ENCODE measurements at regions not wholly inside any gene's neighbourhood (a gene's known extent, or its start where the extent isn't known, plus 50 kb on each side); places are given as distances from the start of the nearest gene placed in this dataset.

GRCh38 chr14:58828298-58828697 lies 190.5 kb downstream of the DACT1 start:
- Mint-ChIP-seq H3K9me3 (peaks cover 25% of the 10 kb centered on the region), H3K4me3 (no peak overlapping the region), H3K27ac (no peak overlapping the region), H3K4me1 (peaks cover 4% of the 10 kb centered on the region; the same call in 1 of the 2 replicates), H3K27me3 (ENCODE audit: low read depth) (no peaks in the 10 kb centered on the region), H3K36me3 (peaks cover 9% of the 10 kb centered on the region)
- POLR2A ChIA-PET = no interaction called here
- TF ChIP-seq HMGXB4 (CRISPR knock-in tag; IDR thresholded peaks at IDR 0.05) (no peak), NR1H2 (CRISPR knock-in tag; IDR thresholded peaks at IDR 0.05) (no peak), TP53 (CRISPR knock-in tag; IDR thresholded peaks at IDR 0.05) (no peak), ZNF423 (CRISPR knock-in tag; IDR thresholded peaks at IDR 0.05) (no peak), FOXP4 (CRISPR knock-in tag; IDR thresholded peaks at IDR 0.05) (no peak), FOXP1 (CRISPR knock-in tag; IDR thresholded peaks at IDR 0.05; ENCODE audit: borderline replicate concordance) (no peak)
- TF ChIP-seq, protein P1, sequence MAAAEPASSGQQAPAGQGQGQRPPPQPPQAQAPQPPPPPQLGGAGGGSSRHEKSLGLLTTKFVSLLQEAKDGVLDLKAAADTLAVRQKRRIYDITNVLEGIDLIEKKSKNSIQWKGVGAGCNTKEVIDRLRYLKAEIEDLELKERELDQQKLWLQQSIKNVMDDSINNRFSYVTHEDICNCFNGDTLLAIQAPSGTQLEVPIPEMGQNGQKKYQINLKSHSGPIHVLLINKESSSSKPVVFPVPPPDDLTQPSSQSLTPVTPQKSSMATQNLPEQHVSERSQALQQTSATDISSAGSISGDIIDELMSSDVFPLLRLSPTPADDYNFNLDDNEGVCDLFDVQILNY (CRISPR knock-in tag; IDR thresholded peaks at IDR 0.05) = no peak
- TF ChIP-seq, protein P2, sequence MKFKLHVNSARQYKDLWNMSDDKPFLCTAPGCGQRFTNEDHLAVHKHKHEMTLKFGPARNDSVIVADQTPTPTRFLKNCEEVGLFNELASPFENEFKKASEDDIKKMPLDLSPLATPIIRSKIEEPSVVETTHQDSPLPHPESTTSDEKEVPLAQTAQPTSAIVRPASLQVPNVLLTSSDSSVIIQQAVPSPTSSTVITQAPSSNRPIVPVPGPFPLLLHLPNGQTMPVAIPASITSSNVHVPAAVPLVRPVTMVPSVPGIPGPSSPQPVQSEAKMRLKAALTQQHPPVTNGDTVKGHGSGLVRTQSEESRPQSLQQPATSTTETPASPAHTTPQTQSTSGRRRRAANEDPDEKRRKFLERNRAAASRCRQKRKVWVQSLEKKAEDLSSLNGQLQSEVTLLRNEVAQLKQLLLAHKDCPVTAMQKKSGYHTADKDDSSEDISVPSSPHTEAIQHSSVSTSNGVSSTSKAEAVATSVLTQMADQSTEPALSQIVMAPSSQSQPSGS (CRISPR knock-in tag; IDR thresholded peaks at IDR 0.05; ENCODE audit: borderline replicate concordance, low read depth) = no peak
- DNase-seq (ENCODE audit: low spot score) (no peak), ATAC-seq (no peak)
- CTCF ChIA-PET = interaction anchor here (1.1 to 2.9 kb wide), 4 partner anchors 21 to 327 kb away, joined by 3 to 14 read pairs (median 6); partner anchors contain the start of gene DACT1

DNA sequence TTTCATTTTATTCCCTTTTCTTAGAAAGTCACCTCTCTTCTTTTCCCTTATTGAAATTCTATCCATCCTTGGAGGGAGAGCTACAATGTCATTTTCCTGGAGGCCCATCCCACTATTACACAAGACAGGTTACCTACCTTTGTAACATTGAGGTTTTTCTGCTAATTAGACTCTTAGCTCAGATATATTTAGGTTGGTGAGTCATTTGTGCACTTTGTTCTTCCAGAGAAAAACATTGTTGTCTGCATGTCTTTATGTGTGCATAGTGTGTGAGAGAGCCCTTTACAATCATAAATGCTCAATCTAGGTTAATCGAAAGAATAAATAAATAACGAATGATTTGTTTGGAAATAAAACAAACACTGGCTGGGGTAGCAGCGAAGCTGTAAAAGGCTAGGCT lies 191.8 kb downstream of the DACT1 start:
- TF ChIP-seq MXD4 (CRISPR knock-in tag; IDR thresholded peaks at IDR 0.05; ENCODE audit: borderline replicate concordance) = no peak
- TF ChIP-seq GTF2I (CRISPR knock-in tag; conservative IDR thresholded peaks at IDR 0.05) = no peak
- TF ChIP-seq NFYB (CRISPR knock-in tag; conservative IDR thresholded peaks at IDR 0.05; ENCODE audit: low read depth) = no peak
- TF ChIP-seq GABPB1 (CRISPR knock-in tag; IDR thresholded peaks at IDR 0.05) = no peak
- TF ChIP-seq ZNF317 (CRISPR knock-in tag; IDR thresholded peaks at IDR 0.05; ENCODE audit: borderline replicate concordance, low read depth) = no peak
- no peak for TF ChIP-seq JUN (CRISPR knock-in tag; IDR thresholded peaks at IDR 0.05)
- no peak for TF ChIP-seq RELA (CRISPR knock-in tag; IDR thresholded peaks at IDR 0.05; ENCODE audit: borderline replicate concordance)
- TF ChIP-seq SMAD4 (CRISPR knock-in tag; IDR thresholded peaks at IDR 0.05) = no peak
- TF ChIP-seq SOX15 (CRISPR knock-in tag; IDR thresholded peaks at IDR 0.05) = no peak
- Mint-ChIP-seq H3K9me3 (peaks cover 32% of the 10 kb centered on the region), H3K4me3 (no peak overlapping the region), H3K27me3 (ENCODE audit: low read depth) (no peaks in the 10 kb centered on the region), H3K36me3 (peaks cover 15% of the 10 kb centered on the region), H3K4me1 (peaks cover 4% of the 10 kb centered on the region; the same call in 1 of the 2 replicates), H3K27ac (no peak overlapping the region)
- CTCF ChIA-PET = interaction anchor here (1.3 to 2.9 kb wide), 2 partner anchors 20 to 190 kb away, joined by 3 to 14 read pairs; partner anchors contain the start of gene DACT1
- POLR2A ChIA-PET = no interaction called here
- no peak for DNase-seq (ENCODE audit: low spot score)
- ATAC-seq = no peak

DNA sequence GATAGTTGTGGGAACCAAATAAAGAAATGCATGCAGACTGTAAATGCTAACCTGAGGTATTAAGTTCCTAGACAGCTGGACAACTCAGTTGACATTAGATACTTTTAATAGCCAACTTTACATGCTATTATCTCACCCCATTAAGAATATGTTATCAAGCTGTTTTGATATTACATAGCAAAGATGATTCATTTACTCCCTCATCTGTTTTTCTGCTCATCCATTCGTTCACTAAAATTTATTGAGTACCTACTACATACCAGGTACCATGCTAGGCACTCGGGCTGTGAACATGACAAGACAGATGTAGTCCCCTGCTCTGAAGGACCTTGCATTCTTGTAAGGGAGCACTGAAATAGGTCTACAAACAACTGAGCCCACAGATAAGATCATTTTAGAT lies 192.4 kb downstream of the DACT1 start:
- DNase-seq (ENCODE audit: low spot score) (no peak), ATAC-seq (no peak)
- H3K27me3 Mint-ChIP-seq (ENCODE audit: low read depth) = no peaks in the 10 kb centered on the region
- peaks cover 18% of the 10 kb centered on the region for H3K36me3 Mint-ChIP-seq
- peaks cover 38% of the 10 kb centered on the region for H3K9me3 Mint-ChIP-seq
- H3K4me3 Mint-ChIP-seq = no peak overlapping the region
- TF ChIP-seq PRDM15 (CRISPR knock-in tag; IDR thresholded peaks at IDR 0.05) (no peak), NFYB (CRISPR knock-in tag; conservative IDR thresholded peaks at IDR 0.05; ENCODE audit: low read depth) (no peak), SMAD4 (CRISPR knock-in tag; IDR thresholded peaks at IDR 0.05) (no peak), ZNF138 (CRISPR knock-in tag; conservative IDR thresholded peaks at IDR 0.05) (no peak), KAT7 (CRISPR knock-in tag; IDR thresholded peaks at IDR 0.05; ENCODE audit: borderline replicate concordance) (no peak)
- TF ChIP-seq, protein P3, sequence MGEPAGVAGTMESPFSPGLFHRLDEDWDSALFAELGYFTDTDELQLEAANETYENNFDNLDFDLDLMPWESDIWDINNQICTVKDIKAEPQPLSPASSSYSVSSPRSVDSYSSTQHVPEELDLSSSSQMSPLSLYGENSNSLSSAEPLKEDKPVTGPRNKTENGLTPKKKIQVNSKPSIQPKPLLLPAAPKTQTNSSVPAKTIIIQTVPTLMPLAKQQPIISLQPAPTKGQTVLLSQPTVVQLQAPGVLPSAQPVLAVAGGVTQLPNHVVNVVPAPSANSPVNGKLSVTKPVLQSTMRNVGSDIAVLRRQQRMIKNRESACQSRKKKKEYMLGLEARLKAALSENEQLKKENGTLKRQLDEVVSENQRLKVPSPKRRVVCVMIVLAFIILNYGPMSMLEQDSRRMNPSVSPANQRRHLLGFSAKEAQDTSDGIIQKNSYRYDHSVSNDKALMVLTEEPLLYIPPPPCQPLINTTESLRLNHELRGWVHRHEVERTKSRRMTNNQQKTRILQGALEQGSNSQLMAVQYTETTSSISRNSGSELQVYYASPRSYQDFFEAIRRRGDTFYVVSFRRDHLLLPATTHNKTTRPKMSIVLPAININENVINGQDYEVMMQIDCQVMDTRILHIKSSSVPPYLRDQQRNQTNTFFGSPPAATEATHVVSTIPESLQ (CRISPR knock-in tag; IDR thresholded peaks at IDR 0.05) = no peak
- CTCF ChIA-PET = no interaction called here
- no peak overlapping the region for H3K27ac Mint-ChIP-seq
- POLR2A ChIA-PET = no interaction called here
- H3K4me1 Mint-ChIP-seq = peaks cover 4% of the 10 kb centered on the region; the same call in 1 of the 2 replicates
